Vagina (tissue), 2 donors: ENCODE measurements at regions not wholly inside any gene's neighbourhood (a gene's known extent, or its start where the extent isn't known, plus 50 kb on each side); places are given as distances from the start of the nearest gene placed in this dataset.
"Not testable (repeated sequence)": the region's sequence is repeated elsewhere in the genome, so short reads cannot be mapped to it uniquely, and the experiment has no call there.

ENCODE experiments used
- CTCF ChIP-seq, 3 experiments: fragments of 450-650 bp in 2 of 3; fragments of 200-600 bp in 1 of 3; sonication (generic) in 1 of 3; IDR thresholded peaks; one replicate each; pipeline ENCODE4 v1.5.1; 2017 to 2019; ENCODE audit warnings: antibody characterized with exemption in 3 of 3, mild to moderate bottlenecking in 2 of 3, moderate library complexity in 2 of 3
- POLR2A ChIP-seq, 2 donors: fragments of 450-650 bp; IDR thresholded peaks; one replicate each; pipeline ENCODE4 v1.6.1; 2017; ENCODE audit warnings: antibody characterized with exemption in 2 of 2, mild to moderate bottlenecking in 2 of 2, moderate library complexity in 2 of 2

GRCh38 chr11:39311888-39312287, 2147.6 kb downstream of the LRRC4C start:
- TF ChIP-seq CTCF, POLR2A (IDR thresholded peaks at IDR 0.05): not testable (repeated sequence)
